OCI-LY3 (cell line): ENCODE measurements at regions not wholly inside any gene's neighbourhood (a gene's known extent, or its start where the extent isn't known, plus 50 kb on each side); places are given as distances from the start of the nearest gene placed in this dataset.

ENCODE experiments used
- EZH2phosphoT487 ChIP-seq: fragments of 200-600 bp; shearing (Covaris generic); IDR thresholded peaks from 2 replicates; pipeline ENCODE4 v1.6.1; 2018; ENCODE audit warnings: antibody characterized with exemption, mixed run types, low read depth
- TF ChIP-seq, protein P1 (sequence below): fragments of 200-600, 300-600 bp; sonication (generic); IDR thresholded peaks from 2 replicates; pipeline ENCODE4 v1.5.1; 2014; ENCODE audit warnings: antibody characterized with exemption, low read length, low read depth

DNA sequence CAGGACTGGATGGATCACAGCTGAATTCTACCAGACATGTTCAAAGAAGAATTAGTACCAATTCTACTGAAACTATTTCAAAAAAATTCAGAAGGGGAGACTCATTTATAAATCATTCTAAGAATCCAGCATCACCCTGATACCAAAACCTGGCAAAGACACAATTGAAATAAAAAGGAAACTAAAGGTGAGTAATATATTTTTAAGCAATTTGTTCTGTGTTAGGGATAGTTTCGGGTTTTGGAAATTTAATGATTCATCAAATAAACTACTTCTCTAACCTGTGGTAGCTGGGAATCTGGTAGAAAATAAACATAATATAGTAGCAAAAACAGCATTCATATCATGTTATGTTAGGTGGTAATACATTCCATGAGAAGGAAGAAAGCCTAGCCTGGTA is 662.2 kb upstream of the BOD1L1 start:
- TF ChIP-seq, protein P1, sequence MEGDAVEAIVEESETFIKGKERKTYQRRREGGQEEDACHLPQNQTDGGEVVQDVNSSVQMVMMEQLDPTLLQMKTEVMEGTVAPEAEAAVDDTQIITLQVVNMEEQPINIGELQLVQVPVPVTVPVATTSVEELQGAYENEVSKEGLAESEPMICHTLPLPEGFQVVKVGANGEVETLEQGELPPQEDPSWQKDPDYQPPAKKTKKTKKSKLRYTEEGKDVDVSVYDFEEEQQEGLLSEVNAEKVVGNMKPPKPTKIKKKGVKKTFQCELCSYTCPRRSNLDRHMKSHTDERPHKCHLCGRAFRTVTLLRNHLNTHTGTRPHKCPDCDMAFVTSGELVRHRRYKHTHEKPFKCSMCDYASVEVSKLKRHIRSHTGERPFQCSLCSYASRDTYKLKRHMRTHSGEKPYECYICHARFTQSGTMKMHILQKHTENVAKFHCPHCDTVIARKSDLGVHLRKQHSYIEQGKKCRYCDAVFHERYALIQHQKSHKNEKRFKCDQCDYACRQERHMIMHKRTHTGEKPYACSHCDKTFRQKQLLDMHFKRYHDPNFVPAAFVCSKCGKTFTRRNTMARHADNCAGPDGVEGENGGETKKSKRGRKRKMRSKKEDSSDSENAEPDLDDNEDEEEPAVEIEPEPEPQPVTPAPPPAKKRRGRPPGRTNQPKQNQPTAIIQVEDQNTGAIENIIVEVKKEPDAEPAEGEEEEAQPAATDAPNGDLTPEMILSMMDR: no peak
- TF ChIP-seq EZH2phosphoT487: no peak
